GM12892 (cell line): ENCODE measurements at regions not wholly inside any gene's neighbourhood (a gene's known extent, or its start where the extent isn't known, plus 50 kb on each side); places are given as distances from the start of the nearest gene placed in this dataset.

ENCODE experiments used
- POLR2A ChIP-seq: IDR thresholded peaks from 2 replicates; pipeline ENCODE4 v1.6.1; 2011; ENCODE audit warnings: low read depth, low read length, control low read depth
- POLR2AphosphoS5 ChIP-seq: IDR thresholded peaks from 2 replicates; pipeline ENCODE4 v1.6.1; 2011; ENCODE audit warnings: low read depth, low read length, control low read depth
- TAF1 ChIP-seq: IDR thresholded peaks from 2 replicates; pipeline ENCODE4 v1.6.1; 2011; ENCODE audit warnings: low read depth, mild to moderate bottlenecking, control low read depth, low read length, borderline replicate concordance

GRCh38 chrX:93868289-93868965, 194.4 kb downstream of the FAM133A start:
- TF ChIP-seq POLR2AphosphoS5 (no peak), POLR2A (no peak), TAF1 (no peak)
